GM23248 (cell line): ENCODE measurements at regions not wholly inside any gene's neighbourhood (a gene's known extent, or its start where the extent isn't known, plus 50 kb on each side); places are given as distances from the start of the nearest gene placed in this dataset.

ENCODE experiments used
- EZH2 ChIP-seq: fragments of 200-600 bp; sonication (generic); IDR thresholded peaks from 2 replicates; pipeline ENCODE4 v1.6.1; 2018; ENCODE audit warnings: antibody characterized with exemption, mild to moderate bottlenecking; ENCODE audit not compliant: insufficient read depth, poor library complexity, severe bottlenecking
- EZH2phosphoT487 ChIP-seq: fragments of 200-600 bp; sonication (generic); IDR thresholded peaks from 2 replicates; pipeline ENCODE4 v1.6.1; 2018; ENCODE audit warnings: antibody characterized with exemption, moderate library complexity, mild to moderate bottlenecking, low read depth; ENCODE audit not compliant: insufficient read depth

DNA sequence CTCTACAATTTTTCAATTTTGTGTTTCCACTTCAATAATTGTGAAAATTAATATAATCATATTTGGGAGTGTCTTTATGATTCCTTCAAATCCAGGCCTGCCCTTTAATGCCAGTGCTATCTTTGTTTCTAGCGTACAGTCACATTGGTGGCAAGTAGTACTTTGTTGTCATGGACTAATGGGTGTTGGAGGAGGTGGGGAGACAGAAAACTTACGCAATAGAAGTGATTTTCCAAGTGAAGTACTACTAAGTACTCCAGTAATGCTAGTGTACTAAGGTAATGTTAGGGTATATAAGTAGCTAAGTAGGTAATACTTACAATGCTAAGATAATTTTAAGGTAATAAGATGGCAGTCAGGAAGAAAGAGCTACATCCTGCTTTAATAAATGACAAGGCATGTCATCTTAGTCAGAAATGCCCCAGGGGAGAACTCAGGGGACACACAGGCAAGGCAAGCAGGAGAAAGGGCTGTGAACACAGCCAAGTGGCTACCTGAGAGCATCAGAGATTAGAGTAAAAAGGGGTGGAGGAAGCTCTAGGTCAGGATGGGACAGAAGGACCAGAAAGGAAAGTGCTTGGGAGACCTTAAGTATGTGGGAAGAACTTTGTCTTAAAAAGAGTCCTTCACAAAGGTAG is 217.2 kb upstream of the PRDM1 start:
- TF ChIP-seq EZH2 = no peak
- TF ChIP-seq EZH2phosphoT487 = no peak
